NCI-H146 (cell line): ENCODE measurements at regions not wholly inside any gene's neighbourhood (a gene's known extent, or its start where the extent isn't known, plus 50 kb on each side); places are given as distances from the start of the nearest gene placed in this dataset.
"Not testable (repeated sequence)": the region's sequence is repeated elsewhere in the genome, so short reads cannot be mapped to it uniquely, and the experiment has no call there.

Experiments
- DNase-seq: peaks from one replicate; lab custom pipeline; 2025; lab: John Stamatoyannopoulos, UW

DNA sequence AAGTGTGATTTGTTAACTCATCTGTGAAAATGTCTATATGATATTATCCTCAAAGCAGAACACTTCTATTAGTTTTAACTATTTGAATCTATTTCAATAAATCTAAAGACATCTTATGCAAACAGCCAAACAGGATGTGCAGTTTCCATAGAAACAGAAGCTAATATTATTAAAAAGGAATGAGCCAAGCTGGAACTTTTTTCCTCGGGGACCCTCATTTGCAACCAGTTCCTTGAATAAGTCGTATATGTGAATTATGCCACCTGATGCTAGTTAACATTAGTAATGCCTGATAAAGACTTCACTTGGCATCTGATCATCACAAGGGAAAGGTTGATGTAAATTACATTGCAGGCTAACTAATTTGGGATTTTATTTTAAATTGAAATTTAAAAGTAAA, 216.9 kb upstream of the SMLR1 start:
- no peak for DNase-seq

DNA sequence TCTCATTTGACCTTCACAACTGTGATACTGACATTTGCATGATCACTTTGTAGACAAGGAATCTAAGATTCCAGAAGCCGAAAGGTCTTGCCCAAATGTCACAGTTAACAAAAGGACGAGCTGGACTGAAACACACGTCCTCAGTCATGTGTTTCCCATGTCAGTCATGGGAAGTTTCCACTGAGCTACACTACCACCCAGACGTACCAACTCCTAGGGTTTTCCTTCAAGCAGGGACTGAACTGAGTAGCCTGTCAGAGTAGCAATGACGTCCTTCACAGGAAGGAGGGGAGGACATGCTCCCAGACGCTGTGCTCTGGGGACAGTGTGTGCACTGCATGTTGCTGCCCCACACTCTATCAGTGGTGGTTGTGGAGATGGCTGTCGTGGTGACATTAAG, 215.8 kb upstream of the SMLR1 start:
- DNase-seq, result no peak

DNA sequence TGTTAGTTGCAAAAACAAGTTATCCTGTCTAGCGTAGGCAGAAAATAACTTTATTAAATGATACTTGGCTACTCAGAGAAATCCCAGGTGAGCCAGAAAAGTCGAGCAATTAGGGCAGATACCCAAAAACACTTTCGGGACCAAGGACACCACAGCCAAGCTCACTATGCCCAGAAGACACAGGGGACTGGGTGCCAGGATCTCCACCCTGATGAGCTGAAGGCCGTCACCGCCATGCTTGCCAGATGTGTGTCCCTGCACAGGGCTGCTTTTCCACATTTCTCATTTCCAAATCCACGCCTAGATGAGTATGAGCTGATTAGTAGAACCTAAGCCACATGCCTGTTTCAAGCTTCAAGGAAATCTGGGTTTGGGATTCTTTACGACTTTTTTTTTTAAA, 214.0 kb upstream of the SMLR1 start:
- no peak for DNase-seq

DNA sequence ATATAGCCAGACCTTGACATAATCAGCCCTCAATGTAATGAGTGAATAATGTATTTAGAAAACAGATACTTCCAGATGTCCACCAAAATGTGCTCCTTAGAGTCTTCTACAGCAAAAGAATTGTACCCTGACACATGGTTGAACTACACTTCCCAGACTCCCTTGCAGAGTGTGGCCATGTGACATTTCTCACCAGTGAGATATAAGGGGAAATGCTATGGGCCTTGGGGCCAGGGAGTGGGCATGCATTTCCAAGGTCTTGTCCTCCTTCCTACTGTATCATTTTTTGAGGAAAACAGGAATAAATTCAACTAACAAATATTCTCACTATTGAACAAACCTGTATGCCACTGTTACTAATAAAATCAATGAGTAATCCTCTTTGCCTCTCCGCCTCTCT, 211.4 kb upstream of the SMLR1 start:
- DNase-seq, result no peak

DNA sequence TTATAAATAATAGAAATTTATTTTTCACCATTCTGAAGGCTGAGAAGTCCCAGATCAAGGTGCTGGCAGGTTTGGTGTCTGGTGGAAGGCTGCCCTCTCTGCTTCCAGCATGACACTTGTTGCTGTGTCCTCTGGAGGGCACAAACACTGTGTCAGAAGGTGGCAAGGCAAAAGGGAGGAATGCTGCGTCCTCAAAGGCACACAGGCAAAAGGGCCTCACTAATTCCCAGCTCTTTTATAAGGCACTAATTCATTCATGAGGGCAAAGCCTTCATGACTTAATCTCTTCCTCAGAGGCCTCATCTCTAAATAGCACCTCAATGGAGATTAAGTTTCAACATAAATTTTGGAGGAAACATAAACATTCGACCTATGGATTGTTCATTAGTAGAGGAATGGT, 209.5 kb upstream of the SMLR1 start:
- no peak for DNase-seq

DNA sequence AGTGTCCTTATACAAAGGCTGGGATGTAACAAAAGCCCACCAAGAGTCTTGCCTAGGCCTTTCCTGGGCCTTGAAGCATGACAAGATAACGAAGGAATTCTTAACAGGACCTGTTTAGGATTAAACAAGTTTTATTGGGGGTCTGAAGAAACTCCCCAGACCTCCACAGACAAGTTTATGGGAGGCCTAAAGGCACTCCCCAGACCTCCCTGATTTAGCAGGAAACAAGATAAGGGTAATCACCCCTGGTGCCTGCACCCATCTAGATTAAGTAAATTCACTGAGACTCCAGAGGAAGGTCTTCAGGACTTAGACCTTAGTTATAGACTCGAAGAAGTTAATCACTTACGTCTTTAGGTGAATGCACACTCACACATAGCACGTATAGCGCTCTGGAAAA, 208.4 kb upstream of the SMLR1 start:
- not testable (repeated sequence) for DNase-seq

DNA sequence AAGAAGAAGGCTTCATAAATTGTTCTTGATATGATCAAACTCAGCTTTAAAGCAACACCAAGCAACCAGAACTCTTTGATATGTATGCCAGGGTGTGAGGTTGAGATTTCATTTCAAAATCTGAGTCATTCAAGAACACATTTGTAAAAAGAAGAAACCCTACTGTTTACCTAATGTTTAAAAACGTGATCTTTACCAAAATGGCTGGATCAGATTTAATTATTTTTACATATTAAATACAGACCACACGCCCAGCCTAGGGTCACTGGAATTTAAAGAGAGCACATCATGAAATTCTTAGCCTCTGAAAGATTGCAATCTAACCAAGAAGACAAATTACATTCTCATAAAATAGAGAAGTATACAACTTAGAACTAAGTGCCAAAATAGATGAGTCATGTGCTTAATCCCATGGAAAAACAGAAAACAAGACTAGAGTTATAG, 206.8 kb upstream of the SMLR1 start:
- DNase-seq, result no peak

DNA sequence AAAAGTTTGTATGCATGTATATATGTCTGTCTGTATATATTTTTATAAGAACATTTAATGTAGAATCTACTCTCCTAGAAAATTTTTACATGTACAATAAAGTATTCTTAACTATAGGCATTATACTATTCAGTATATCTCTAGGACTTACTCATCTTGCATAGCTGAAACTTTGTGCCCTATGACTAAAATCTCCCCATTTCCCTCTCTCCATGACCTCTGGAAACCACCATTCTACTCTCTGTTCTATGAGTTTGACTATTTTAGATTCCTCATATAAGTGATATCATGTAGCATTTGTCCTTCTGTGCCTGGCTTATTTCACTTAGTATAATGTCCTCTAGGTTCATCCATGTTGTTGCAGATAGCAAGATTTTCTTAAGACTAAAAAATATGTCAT, 205.1 kb upstream of the SMLR1 start:
- no peak for DNase-seq

DNA sequence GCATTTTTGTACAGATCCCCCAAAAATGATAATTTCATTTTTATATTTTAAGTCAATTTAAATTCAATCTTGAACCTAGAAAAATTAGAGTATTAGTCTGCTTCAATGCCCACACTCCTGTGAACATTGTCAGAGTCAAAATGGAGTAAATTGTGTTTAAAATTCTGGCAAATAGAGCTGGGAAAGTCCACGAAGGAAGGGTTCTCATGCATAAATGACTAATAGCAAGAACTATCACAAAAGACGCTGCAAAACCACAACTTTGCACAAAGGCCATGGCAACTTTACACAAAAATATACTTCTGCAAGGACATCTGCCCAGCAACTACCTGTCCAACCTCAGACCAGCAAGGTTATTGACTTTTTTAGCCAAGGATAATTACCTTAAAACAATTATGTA, 203.2 kb upstream of the SMLR1 start:
- no peak for DNase-seq

DNA sequence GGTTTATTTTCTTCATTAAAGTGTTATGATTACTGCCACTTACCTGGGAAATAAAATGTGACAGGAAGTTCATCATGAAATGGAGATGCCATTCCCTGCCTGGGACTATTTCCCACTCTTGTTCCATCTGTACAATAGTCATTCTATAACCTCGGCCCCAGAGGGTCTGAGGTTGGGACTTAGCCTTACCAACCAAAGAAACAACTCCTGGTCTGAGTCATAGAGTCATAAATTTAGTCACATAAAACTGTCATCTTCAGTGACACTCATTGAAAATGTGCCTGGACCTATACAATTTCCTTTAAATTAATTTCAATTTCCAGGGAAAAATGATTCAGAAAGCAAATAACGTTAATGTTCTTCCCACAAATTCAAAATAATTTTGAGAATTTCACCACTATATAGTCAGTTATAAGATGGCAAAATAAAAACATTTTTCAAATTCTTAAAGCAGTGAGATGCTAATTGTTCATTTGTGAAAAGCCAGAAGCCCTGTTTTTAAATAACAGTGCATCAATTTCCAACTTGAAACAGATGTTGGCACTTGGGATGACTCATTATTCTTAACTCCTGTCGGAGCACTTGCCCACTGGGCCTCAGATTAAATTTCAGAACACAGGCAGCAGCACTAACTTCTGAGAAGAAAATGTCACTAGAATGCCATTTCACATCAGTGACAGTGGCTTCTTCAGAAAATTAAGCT, 201.2 kb upstream of the SMLR1 start:
- no peak for DNase-seq

DNA sequence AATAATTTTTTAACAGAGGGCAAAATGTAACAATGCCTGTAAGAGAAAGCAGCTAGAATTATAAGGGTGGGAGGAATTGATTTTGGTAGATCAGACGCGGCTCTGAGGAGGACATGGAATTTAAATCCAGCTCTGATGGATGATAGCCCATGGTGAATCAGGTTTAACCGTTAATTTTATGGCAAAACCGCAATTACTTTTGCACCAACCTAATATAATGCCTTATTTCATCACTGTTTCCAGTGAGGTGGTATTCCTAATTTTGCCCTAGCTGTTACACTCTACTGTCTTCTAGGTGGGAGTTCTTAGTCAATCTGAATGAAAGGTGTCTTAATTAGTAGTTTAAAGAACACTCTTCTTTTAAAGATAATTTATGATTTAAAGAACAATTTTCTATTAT, 198.3 kb upstream of the SMLR1 start:
- DNase-seq, result no peak

DNA sequence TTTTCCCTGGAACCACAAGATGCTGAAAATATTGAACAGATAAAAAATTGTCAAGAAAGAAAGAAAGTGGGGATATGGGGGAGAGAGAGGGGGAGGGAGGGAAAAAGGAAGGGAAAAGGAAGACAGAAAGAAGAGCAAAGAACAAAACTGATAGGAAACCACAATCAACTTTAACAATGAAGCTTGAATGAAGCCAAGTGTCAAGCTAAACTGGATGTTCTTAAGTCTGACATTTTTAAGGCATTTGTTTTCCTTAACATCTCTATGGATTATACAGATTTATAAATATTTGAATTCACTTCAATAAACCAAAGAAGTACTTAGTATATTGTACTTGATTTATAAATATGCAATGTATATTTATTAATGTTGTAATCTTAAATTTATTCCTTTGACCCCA, 197.6 kb upstream of the SMLR1 start:
- no peak for DNase-seq

DNA sequence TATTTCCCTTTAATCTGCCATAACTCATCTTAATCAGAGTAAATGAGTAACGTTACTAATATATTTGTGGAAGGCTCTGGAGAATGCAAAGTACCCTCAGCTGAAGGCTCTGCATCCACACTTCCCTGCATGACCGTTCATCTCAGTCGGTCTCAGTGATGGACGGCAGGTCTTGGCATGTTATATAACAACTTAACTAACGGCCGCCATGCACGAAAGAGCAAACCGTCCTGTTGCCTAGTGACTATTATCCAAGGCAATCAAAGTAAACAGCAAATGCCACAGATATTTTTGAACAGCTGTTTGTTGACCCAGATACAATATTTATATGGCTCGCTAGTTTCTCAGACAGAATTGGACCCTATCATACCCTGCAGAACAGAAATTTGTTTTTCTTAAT, 194.9 kb upstream of the SMLR1 start:
- DNase-seq, result peak; percentile 49

DNA sequence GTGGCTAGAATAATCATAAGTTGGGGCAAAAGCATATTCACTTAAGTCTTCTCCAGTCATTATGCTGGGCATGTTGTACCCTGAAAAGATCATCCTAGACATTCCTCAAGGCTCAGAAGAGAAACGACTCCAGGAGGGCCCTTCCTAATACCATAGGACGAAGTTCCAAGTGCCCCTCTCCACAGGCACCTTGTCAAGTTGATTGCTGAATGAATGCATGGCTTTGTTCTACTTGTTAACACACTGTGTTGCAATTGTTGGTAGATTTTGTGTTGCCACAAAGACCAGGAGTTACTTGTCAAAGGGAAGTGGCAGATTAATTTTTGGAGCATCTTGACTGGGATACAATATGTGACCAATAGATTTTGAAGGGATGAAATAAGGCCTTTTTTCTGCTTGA, 194.3 kb upstream of the SMLR1 start:
- no peak for DNase-seq

DNA sequence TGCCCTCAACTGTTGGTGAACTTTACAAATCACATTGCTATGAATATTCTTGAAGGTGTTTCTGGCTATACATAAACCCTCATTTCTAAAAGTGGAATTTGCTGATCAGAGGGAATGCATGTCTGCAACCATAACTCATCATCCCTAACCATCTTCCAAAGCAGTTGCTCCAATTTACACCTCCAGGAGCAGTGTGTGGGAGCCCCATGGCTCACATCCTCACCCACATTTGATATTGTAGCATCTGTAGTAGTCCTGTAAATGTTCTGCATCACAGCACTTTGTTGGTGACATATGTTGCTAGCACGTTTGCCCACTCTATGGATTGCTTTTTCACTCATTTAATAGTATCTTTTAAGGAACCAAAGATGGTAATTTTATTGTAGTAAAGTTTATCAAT, 183.8 kb upstream of the SMLR1 start:
- no peak for DNase-seq

DNA sequence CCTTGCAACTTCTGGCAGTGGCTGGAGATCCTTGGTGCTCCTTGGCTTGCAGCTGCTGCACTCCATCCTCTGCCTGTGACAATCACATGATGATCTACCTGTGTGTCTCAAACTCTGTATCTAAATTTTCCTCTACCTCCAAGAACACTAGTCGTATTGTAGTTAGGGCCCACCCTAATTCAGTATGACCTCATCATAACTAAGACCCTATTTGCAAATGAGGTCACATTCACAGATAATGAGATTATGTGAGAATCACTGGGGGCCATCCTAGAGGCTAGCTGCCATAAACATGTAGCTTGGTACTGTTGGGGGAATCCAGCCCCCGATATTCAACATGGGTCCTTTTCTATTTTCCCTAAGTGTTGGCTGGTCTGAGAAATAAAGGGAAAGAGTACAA, 183.0 kb upstream of the SMLR1 start:
- no peak for DNase-seq

DNA sequence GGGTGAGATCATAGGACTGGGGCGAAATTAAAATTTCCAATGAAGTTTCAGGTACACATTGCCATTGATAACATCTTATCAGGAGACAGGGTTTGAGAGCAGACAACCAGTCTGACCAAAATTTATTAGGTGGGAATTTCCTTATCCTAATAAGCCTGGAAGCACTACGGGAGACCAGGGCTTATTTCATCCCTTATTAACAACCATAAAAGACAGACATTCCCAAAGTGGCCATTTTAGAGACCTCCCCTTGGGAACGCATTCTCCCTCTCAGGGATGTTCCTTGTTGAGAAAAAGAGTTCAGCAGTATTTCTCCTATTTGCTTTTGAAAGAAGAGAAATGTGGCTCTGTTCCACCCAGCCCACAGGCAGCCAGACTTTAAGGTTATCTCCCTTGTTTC, 182.4 kb upstream of the SMLR1 start:
- not testable (repeated sequence) for DNase-seq

DNA sequence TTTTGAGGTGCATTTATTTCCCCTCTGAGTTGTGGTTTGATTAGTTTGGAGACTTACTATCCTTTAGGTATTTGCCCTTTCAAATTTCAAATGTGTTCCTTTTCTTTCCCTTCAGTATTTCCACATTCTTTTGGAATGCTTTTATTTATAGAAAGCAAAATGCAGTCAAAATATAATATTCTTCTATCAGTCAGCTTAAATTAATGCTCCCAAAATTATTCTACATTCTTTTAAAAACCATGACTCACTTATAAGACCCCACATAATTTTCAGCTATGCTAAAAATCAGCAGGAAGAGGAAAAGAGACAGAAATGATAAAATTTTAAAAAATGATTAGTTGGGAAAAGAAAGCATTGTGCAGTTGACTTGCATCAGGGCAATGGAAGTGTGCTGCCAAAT, 180.0 kb upstream of the SMLR1 start:
- no peak for DNase-seq

DNA sequence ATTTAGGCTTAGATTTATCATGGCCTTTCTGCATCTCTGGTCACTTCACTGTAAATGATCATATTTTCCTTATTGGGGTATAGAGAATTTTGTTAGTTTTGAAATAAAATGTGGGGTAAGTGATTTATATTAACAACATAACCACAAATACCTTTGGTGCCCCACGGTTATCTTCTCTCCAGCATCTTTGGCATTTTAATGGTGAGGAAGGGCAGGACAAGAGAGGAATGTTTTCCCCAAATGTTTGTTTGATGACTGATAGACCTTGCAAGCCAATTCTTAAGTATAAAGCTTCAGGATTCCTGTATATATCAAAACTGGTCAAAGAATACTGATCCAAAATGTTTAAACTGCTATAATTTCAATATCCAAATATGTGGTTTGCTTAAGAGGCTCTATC, 171.6 kb upstream of the SMLR1 start:
- no peak for DNase-seq

DNA sequence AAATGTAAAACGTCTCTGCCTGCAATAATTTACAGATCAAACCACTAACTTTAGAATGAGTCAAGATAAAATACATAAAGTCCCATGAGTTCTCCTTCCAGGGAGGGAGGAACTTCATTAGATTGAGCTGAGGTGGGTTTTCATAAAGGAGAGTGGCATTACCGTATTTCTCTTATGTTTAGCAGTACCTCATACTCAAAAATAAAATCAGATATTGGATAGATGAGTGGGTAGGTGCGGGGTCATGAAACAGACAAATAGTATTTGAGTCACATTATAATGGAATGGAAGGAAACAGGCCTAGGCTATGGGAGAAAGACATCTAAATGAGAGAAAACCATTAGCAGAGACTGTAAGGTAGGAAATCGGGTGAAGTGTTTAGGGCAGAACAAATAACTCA, 166.1 kb upstream of the SMLR1 start:
- DNase-seq, result no peak

DNA sequence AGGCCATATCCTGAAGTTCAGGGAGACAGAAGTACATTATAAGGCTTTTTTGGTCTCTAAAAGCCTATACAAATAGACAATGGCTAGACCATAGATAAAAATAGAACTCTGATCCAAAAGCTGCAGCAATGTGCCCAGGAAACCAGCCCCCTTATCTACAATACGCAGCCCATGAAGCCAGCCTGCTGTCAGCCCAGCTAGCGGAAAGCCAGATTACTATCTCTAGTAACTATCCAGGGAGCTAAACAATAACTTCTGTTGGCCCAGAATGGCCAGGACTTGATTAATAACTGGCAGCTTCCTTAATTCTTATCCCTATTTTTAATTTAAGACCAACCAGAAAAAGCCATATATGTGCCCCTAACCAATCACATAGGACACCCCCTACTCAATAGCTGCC, 160.4 kb upstream of the SMLR1 start:
- DNase-seq, result no peak

DNA sequence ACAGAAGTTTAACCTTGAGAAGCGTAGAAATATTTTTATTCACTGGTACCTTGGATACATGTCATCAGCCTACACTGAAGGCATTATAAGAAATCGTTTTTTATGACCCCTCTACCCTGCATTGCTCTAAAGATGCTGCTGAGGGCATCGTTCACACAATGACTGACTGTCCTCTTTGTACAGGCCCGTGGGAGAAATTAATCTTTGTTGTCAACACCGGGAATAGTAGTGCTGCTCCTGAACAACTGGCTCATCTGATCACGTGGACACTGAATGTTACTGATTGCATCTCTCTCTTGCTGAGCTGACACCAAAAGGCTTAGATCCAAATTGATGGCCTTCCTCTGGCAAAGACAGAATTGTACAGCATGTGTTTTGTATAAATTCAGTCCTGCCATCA, 157.1 kb upstream of the SMLR1 start:
- no peak for DNase-seq

DNA sequence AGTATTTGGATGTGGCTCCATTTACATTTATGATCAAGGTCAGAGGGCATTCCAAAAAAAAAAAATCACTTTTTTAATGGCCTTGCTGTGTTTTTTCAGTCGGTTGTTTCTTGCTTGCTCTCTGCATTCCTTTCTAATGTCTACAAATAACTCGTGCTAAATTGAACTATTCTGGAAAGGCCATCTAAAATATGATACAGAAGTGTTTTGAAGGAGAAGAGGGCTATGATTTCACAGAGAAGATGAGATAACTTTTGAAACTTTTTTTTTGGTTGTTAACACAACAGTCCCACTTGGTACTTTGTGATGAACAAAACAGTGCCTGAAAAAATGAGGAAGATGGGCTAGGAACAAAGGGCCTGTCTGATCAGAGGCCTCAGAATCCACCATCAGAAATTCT, 156.1 kb upstream of the SMLR1 start:
- no peak for DNase-seq

DNA sequence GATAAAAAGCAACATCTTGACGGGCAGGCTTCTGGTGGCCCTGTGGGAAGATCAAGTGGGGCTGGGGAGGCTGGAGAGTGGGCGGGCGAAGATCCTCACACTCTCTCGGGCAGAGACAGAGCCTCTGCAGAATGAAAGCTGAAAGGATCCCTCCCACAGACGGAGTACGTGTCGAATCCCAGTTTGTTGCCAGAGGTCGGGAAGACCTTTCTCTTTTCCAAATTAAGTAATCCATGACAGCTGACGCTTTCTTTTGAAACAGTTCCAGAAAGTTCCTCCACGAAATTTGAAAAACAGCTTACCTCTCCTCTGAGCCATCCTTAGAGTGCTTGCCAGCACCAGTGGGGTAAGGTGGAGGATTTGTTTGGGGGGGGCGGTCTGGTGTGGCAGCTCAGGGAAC, 155.6 kb upstream of the SMLR1 start:
- DNase-seq, result no peak

DNA sequence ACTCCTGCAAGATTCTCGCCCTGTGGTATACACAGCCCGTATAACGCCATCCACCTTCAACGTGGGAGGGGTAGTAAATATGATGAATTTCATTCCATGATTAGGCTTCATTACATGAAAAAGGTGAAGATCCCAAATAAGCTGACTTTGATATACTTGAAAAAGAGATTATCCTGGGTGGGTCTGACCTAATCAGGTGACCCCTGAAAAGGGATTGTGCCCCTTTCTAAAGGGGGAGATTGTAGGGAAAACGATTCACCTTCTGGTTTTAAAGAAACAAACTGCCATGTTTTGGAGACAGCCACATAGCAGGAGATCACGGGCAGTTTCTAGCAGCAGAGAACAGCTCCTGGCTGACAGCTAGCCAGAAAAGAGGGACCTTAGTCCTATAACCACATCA, 155.1 kb upstream of the SMLR1 start:
- no peak for DNase-seq
